Peyer's patch (tissue), 4 donors: ENCODE measurements at regions not wholly inside any gene's neighbourhood (a gene's known extent, or its start where the extent isn't known, plus 50 kb on each side); places are given as distances from the start of the nearest gene placed in this dataset.
"Not testable (repeated sequence)": the region's sequence is repeated elsewhere in the genome, so short reads cannot be mapped to it uniquely, and the experiment has no call there.

Source experiments
- DNase-seq, 3 donors: peaks; one replicate each; pipeline ENCODE4 v3.0.0-alpha.2; 2017 to 2019
- H3K27ac ChIP-seq, 4 donors: fragments of 200-600 bp; sonication (generic); one replicate each; pipeline ENCODE4 v1.5.1; 2016 to 2019
- H3K27me3 ChIP-seq, 2 donors: fragments of 200-600 bp; sonication (generic); one replicate each; pipeline ENCODE4 v1.5.1; 2019
- H3K36me3 ChIP-seq, 3 donors: fragments of 200-600 bp; sonication (generic); one replicate each; pipeline ENCODE4 v1.5.1; 2016 to 2019
- H3K4me1 ChIP-seq, 4 donors: fragments of 200-600 bp; sonication (generic); one replicate each; pipeline ENCODE4 v1.5.1; 2016 to 2019
- H3K4me3 ChIP-seq, 4 donors: fragments of 200-600 bp; sonication (generic); 1 replicate in 3 of 4; 2 replicates in 1 of 4; pipeline ENCODE4 v1.5.1; 2016 to 2019; ENCODE audit warnings: mild to moderate bottlenecking in 1 of 4
- H3K9me3 ChIP-seq, 4 donors: fragments of 200-600 bp; sonication (generic); one replicate each; pipeline ENCODE4 v1.5.1; 2016 to 2019; ENCODE audit warnings: mild to moderate bottlenecking in 1 of 4
- POLR2A ChIP-seq, 2 donors: fragments of 450-650 bp; IDR thresholded peaks; one replicate each; pipeline ENCODE4 v1.5.1; 2017; ENCODE audit warnings: antibody characterized with exemption in 2 of 2, mild to moderate bottlenecking in 2 of 2, moderate library complexity in 2 of 2
- TF ChIP-seq, protein P1 (sequence below), 6 experiments: fragments of 450-650 bp in 4 of 6; fragments of 200-600 bp in 2 of 6; sonication (generic) in 1 of 6; IDR thresholded peaks; one replicate each; pipeline ENCODE4 v1.5.1; 2017 to 2019; ENCODE audit warnings: antibody characterized with exemption in 6 of 6, mild to moderate bottlenecking in 3 of 6, moderate library complexity in 1 of 6

DNA sequence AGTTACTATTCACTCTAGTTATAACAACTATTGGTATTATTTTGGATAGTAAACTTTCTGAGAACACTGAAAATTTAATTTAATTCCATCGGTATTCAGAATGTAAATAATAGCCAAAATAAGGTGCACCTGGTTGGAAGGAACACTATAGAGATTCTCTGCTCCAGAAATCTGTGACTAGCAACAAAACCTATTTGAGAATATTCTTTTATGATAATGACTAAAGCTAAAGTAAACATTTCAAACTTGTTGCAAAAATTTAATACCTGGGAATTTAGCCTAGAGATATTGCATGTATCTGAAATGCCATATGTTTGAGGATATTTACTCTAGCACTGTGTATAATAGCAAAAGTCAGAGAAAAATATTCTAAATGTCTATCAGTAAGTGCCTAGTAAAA lies 144.1 kb downstream of the PLK2 start:
- H3K27ac ChIP-seq, result no peak overlapping the region
- no peaks in the 10 kb centered on the region for H3K27me3 ChIP-seq
- H3K36me3 ChIP-seq, result no peaks in the 10 kb centered on the region
- no peaks in the 10 kb centered on the region for H3K9me3 ChIP-seq
- TF ChIP-seq POLR2A (IDR thresholded peaks at IDR 0.05), result no peak
- TF ChIP-seq, protein P1, sequence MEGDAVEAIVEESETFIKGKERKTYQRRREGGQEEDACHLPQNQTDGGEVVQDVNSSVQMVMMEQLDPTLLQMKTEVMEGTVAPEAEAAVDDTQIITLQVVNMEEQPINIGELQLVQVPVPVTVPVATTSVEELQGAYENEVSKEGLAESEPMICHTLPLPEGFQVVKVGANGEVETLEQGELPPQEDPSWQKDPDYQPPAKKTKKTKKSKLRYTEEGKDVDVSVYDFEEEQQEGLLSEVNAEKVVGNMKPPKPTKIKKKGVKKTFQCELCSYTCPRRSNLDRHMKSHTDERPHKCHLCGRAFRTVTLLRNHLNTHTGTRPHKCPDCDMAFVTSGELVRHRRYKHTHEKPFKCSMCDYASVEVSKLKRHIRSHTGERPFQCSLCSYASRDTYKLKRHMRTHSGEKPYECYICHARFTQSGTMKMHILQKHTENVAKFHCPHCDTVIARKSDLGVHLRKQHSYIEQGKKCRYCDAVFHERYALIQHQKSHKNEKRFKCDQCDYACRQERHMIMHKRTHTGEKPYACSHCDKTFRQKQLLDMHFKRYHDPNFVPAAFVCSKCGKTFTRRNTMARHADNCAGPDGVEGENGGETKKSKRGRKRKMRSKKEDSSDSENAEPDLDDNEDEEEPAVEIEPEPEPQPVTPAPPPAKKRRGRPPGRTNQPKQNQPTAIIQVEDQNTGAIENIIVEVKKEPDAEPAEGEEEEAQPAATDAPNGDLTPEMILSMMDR (IDR thresholded peaks at IDR 0.05), result no peak
- DNase-seq, result no peak
- H3K4me1 ChIP-seq, result no peaks in the 10 kb centered on the region
- no peak overlapping the region for H3K4me3 ChIP-seq

DNA sequence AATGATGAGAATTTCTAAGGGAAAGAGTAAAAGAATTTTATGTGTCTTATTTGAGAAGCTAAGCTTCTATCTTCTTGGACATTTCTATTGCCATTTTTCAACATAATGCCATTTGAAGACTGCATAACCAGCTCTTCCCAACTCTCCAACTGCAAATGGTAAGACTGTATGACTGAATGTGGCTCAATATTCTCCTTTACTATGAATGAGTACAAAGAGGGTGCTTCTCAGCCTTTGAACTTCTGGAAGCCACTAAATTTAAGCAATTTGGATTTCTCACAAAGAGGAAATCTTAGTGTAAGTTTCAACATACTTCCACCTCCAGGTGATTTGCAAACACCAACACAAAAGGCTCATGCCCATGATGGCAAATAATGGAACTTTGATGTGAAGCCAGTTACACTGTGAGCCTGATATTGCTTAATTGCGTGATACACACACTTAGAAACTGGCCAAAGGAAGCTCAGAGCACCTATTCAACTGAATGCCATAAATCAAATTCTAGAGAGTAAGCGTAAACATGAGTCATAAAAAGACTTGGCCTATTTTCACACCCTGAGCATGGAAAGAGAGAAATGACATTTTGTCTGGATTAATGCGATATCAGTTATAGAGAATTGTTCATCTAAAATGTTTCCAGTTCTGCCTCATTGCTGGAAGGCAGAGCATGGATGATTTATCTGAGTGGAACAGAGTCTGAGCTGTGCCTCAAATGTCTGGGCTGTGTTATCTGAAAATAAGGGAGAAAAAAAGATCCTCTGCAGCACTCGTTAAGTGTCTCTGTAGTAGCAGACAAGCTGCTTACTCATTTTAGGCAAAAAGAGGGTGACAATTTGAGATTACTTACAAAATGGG lies 145.3 kb downstream of the PLK2 start:
- H3K27ac ChIP-seq, result no peak overlapping the region
- H3K4me1 ChIP-seq, result no peaks in the 10 kb centered on the region
- TF ChIP-seq, protein P1 (IDR thresholded peaks at IDR 0.05), result no peak
- TF ChIP-seq POLR2A (IDR thresholded peaks at IDR 0.05), result no peak

DNA sequence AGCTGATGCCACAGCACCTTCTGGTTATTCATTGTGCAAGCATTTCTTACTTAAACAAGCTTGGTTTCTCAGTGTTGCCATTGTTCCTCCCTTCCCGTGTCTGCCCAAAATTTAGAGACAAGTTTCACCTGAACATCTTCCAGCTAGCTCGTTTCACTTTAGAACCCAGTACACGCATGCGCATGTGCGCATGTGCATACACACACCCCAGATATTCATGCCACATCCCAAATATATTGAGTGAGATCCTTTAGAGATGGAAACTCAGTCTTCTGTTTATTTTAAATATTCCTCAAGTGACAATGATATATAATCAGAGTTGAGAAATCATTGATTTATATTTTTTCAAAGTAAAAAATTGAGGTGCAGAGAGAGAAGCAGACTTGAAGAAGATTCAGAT lies 147.6 kb downstream of the PLK2 start:
- no peak overlapping the region for H3K27ac ChIP-seq
- no peaks in the 10 kb centered on the region for H3K4me1 ChIP-seq
- no peaks in the 10 kb centered on the region for H3K27me3 ChIP-seq
- DNase-seq, result no peak
- no peak for TF ChIP-seq POLR2A (IDR thresholded peaks at IDR 0.05)
- TF ChIP-seq, protein P1 (IDR thresholded peaks at IDR 0.05), result no peak
- no peak overlapping the region for H3K4me3 ChIP-seq
- no peaks in the 10 kb centered on the region for H3K36me3 ChIP-seq
- H3K9me3 ChIP-seq, result no peaks in the 10 kb centered on the region

More for the DNA sequence above, 145.3 kb downstream of the PLK2 start:
- no peak for DNase-seq
- H3K4me3 ChIP-seq, result no peak overlapping the region
- H3K27me3 ChIP-seq, result no peaks in the 10 kb centered on the region
- H3K9me3 ChIP-seq, result no peaks in the 10 kb centered on the region
- no peaks in the 10 kb centered on the region for H3K36me3 ChIP-seq

DNA sequence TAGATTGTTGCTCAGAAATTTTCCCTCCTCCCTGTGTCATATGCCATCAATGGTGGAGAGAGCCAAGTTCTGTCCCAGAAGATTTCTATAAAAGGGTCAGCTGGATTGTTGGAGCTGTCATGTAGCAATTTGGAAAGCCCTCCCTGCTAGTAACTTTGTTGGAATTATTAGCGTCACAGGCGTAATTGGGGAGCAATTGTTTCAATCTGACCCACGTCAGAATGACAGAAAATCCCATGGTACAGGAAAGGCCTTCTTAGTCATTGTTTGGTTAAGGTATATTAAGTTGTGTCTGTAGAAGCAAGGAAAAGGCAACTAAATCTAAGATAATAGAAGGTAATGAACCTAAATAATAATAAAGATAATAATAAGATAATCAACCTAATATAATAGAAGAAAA lies 148.4 kb downstream of the PLK2 start:
- no peak for TF ChIP-seq POLR2A (IDR thresholded peaks at IDR 0.05)
- TF ChIP-seq, protein P1 (IDR thresholded peaks at IDR 0.05), result no peak
- no peak for DNase-seq
- H3K27ac ChIP-seq, result no peak overlapping the region
- H3K4me1 ChIP-seq, result no peaks in the 10 kb centered on the region
- no peaks in the 10 kb centered on the region for H3K36me3 ChIP-seq
- no peak overlapping the region for H3K4me3 ChIP-seq
- no peaks in the 10 kb centered on the region for H3K27me3 ChIP-seq
- H3K9me3 ChIP-seq, result no peaks in the 10 kb centered on the region

DNA sequence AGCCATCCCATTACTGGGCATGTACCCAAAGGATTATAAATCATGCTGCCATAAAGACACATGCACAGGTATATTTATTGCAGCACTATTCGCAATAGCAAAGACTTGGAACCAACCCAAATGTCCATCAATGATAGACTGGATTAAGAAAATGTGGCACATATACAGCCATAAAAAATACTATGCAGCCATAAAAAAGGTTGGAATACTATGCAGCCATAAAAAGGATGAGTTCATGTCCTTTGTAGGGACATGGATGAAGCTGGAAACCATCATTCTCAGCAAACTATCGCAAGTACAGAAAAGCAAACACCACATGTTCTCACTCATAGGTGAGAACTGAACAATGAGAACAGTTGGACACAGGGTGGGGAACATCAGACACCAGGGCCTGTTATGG lies 151.5 kb downstream of the PLK2 start:
- H3K9me3 ChIP-seq, H3K27ac ChIP-seq, H3K4me3 ChIP-seq, H3K36me3 ChIP-seq, H3K27me3 ChIP-seq, H3K4me1 ChIP-seq, DNase-seq: not testable (repeated sequence)

DNA sequence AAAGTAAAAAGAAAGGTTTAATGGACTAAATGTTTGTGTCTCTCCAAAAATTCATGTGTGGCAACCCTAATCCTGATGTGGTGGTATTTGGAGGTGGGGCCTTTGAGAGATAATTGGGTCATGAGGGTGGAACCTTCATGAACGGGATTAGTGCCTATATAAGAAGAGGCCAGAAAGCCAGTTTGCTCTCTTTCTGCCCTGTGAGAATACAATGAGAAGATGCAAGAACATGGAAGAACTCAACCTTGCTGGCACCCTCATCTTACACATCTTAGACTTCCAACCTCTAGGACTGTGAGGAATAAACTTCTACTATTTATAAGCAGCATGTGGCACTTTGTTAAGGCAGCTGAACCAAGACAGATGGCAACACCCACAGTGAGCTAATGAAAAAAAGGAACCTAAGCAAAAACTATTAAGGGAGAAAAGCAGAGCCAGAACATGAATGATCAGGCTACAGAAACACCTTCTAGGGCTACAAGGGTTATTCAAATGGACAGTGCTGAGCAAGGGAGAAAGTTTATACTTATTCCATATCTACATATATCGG lies 159.5 kb downstream of the PLK2 start:
- TF ChIP-seq, protein P1 (IDR thresholded peaks at IDR 0.05), result no peak
- no peak for TF ChIP-seq POLR2A (IDR thresholded peaks at IDR 0.05)
- Histone ChIP-seq H3K4me3 (no peak overlapping the region), H3K27ac (no peak overlapping the region), H3K27me3 (no peaks in the 10 kb centered on the region), H3K4me1 (no peaks in the 10 kb centered on the region), H3K9me3 (no peaks in the 10 kb centered on the region), H3K36me3 (no peaks in the 10 kb centered on the region)
- no peak for DNase-seq
